GM19351 (cell line): ENCODE measurements at regions not wholly inside any gene's neighbourhood (a gene's known extent, or its start where the extent isn't known, plus 50 kb on each side); places are given as distances from the start of the nearest gene placed in this dataset.
"Not testable (repeated sequence)": the region's sequence is repeated elsewhere in the genome, so short reads cannot be mapped to it uniquely, and the experiment has no call there.

ENCODE experiments used
- ATAC-seq: cut with Tn5 transposase; IDR thresholded peaks from one replicate; pipeline ENCODE4 v1.9.1; 2021; ENCODE audit warnings: mild to moderate bottlenecking, moderate library complexity; ENCODE audit not compliant: unreplicated experiment

GRCh38 chr10:8817299-8817698 is 762.8 kb downstream of the GATA3 start:
- no peak for ATAC-seq

GRCh38 chr10:8825611-8826010 is 771.1 kb downstream of the GATA3 start:
- no peak for ATAC-seq

GRCh38 chr10:8829592-8829991 is 775.1 kb downstream of the GATA3 start:
- no peak for ATAC-seq

GRCh38 chr10:8830048-8830447 is 775.6 kb downstream of the GATA3 start:
- no peak for ATAC-seq

- no peak for ATAC-seq
These were observed 776.4 kb downstream of the GATA3 start for GRCh38 chr10:8830876-8831275.

- no peak for ATAC-seq
These were observed 781.1 kb downstream of the GATA3 start for GRCh38 chr10:8835453-8836167.

GRCh38 chr10:8840356-8840755 is 785.9 kb downstream of the GATA3 start:
- no peak for ATAC-seq

GRCh38 chr10:8844141-8844540 is 789.7 kb downstream of the GATA3 start:
- no peak for ATAC-seq

- no peak for ATAC-seq
These were observed 798.1 kb downstream of the GATA3 start for GRCh38 chr10:8852546-8852945.

- no peak for ATAC-seq
These were observed 798.6 kb downstream of the GATA3 start for GRCh38 chr10:8853048-8853447.

GRCh38 chr10:8868924-8869323 is 814.4 kb downstream of the GATA3 start:
- ATAC-seq = not testable (repeated sequence)

- ATAC-seq = no peak
These were observed 818.8 kb downstream of the GATA3 start for GRCh38 chr10:8873310-8873709.

GRCh38 chr10:8874268-8874667 is 819.8 kb downstream of the GATA3 start:
- no peak for ATAC-seq

GRCh38 chr10:8874972-8875371 is 820.5 kb downstream of the GATA3 start:
- ATAC-seq = no peak

- ATAC-seq = no peak
These were observed 821.7 kb downstream of the GATA3 start for GRCh38 chr10:8876171-8876570.

GRCh38 chr10:8889538-8889937 is 835.0 kb downstream of the GATA3 start:
- no peak for ATAC-seq

- no peak for ATAC-seq
These were observed 838.6 kb downstream of the GATA3 start for GRCh38 chr10:8893102-8893501.

- no peak for ATAC-seq
These were observed 839.7 kb downstream of the GATA3 start for GRCh38 chr10:8894148-8894547.

- no peak for ATAC-seq
These were observed 843.3 kb downstream of the GATA3 start for GRCh38 chr10:8897769-8898168.

GRCh38 chr10:8898745-8899330 is 844.4 kb downstream of the GATA3 start:
- no peak for ATAC-seq

- no peak for ATAC-seq
These were observed 848.4 kb downstream of the GATA3 start for GRCh38 chr10:8902926-8903325.

GRCh38 chr10:8908013-8908412 is 853.5 kb downstream of the GATA3 start:
- no peak for ATAC-seq

GRCh38 chr10:8910314-8910713 is 855.8 kb downstream of the GATA3 start:
- ATAC-seq = no peak
